ENCODE measurements at regions not wholly inside any gene's neighbourhood (a gene's known extent, or its start where the extent isn't known, plus 50 kb on each side); places are given as distances from the start of the nearest gene placed in this dataset.

GRCh38 chr16:89039756-89040155, 53.9 kb upstream of the ACSF3 start:
- TF ChIP-seq CTCF (IDR thresholded peaks at IDR 0.05; ENCODE audit: low read depth, low read length, missing control alignments), result no peak
- no peak overlapping the region for H3K4me3 ChIP-seq (ENCODE audit: low read depth, low read length)

GRCh38 chr16:89040391-89040790, 53.3 kb upstream of the ACSF3 start:
- no peak for TF ChIP-seq CTCF (IDR thresholded peaks at IDR 0.05; ENCODE audit: low read depth, low read length, missing control alignments)
- in situ Hi-C loops (cut with HindIII; ENCODE audit: low sequenced_read_pairs), result no loop called here
- no peak for DNase-seq (ENCODE audit: low read depth)
- H3K4me3 ChIP-seq (ENCODE audit: low read depth, low read length), result no peak overlapping the region

More at GRCh38 chr16:89039756-89040155, 53.9 kb upstream of the ACSF3 start:
- DNase-seq (ENCODE audit: low read depth), result no peak
- in situ Hi-C loops (cut with HindIII; ENCODE audit: low sequenced_read_pairs), result no loop called here

GRCh38 chr16:89040861-89041570, 52.6 kb upstream of the ACSF3 start:
- no peak for DNase-seq (ENCODE audit: low read depth)
- in situ Hi-C loops (cut with HindIII; ENCODE audit: low sequenced_read_pairs), result no loop called here
- no peak for TF ChIP-seq CTCF (IDR thresholded peaks at IDR 0.05; ENCODE audit: low read depth, low read length, missing control alignments)
- H3K4me3 ChIP-seq (ENCODE audit: low read depth, low read length), result no peak overlapping the region

- H3K4me3 ChIP-seq (ENCODE audit: low read depth, low read length), result no peak overlapping the region
- TF ChIP-seq CTCF (IDR thresholded peaks at IDR 0.05; ENCODE audit: low read depth, low read length, missing control alignments), result no peak
- in situ Hi-C loops (cut with HindIII; ENCODE audit: low sequenced_read_pairs), result no loop called here
- no peak for DNase-seq (ENCODE audit: low read depth)
Measured at GRCh38 chr16:89041571-89042481, 51.8 kb upstream of the ACSF3 start.

GRCh38 chr16:89042711-89043551, 50.7 kb upstream of the ACSF3 start:
- in situ Hi-C loops (cut with HindIII; ENCODE audit: low sequenced_read_pairs), result no loop called here
- DNase-seq (ENCODE audit: low read depth), result no peak
- TF ChIP-seq CTCF (IDR thresholded peaks at IDR 0.05; ENCODE audit: low read depth, low read length, missing control alignments), result no peak
- H3K4me3 ChIP-seq (ENCODE audit: low read depth, low read length), result no peak overlapping the region

All from astrocyte of the cerebellum (primary cell).